ENCODE measurements at regions not wholly inside any gene's neighbourhood (a gene's known extent, or its start where the extent isn't known, plus 50 kb on each side); places are given as distances from the start of the nearest gene placed in this dataset.

- no peak for TF ChIP-seq CTCF (IDR thresholded peaks at IDR 0.05 in 2 of 3, conservative IDR thresholded peaks at IDR 0.05 in 1 of 3; ENCODE audit: borderline replicate concordance in 1 of 3, insufficient read depth in 1 of 3, low read depth in 2 of 3, low read length in 2 of 3)
- no peak for TF ChIP-seq CBX3 (IDR thresholded peaks at IDR 0.05; ENCODE audit: low read depth)
- no peak for TF ChIP-seq SP1 (IDR thresholded peaks at IDR 0.05; ENCODE audit: low read depth)
- TF ChIP-seq POLR2A (IDR thresholded peaks at IDR 0.05; ENCODE audit: borderline replicate concordance, extremely low read depth, insufficient read depth, insufficient read length): no peak
- TF ChIP-seq ZFX (IDR thresholded peaks at IDR 0.05): no peak
- TF ChIP-seq ZNF274 (IDR thresholded peaks at IDR 0.05; ENCODE audit: low read depth, low read length): no peak
- TF ChIP-seq ATF3 (IDR thresholded peaks at IDR 0.05): no peak
- TF ChIP-seq MAX (IDR thresholded peaks at IDR 0.05): no peak
- TF ChIP-seq ZBTB33 (IDR thresholded peaks at IDR 0.05; ENCODE audit: extremely low read depth, insufficient replicate concordance, low read length): no peak
Measured at GRCh38 chr5:2251751-2252150, 369.0 kb upstream of the IRX4 start.

All from HCT116 (cell line).